Epidermal melanocyte (primary cell): ENCODE measurements at regions not wholly inside any gene's neighbourhood (a gene's known extent, or its start where the extent isn't known, plus 50 kb on each side); places are given as distances from the start of the nearest gene placed in this dataset.
"Not testable (repeated sequence)": the region's sequence is repeated elsewhere in the genome, so short reads cannot be mapped to it uniquely, and the experiment has no call there.

ENCODE experiments used
- DNase-seq: peaks from one replicate; pipeline ENCODE4 v3.0.0; 2011; ENCODE audit warnings: low spot score; ENCODE audit not compliant: insufficient read length

- no peak for DNase-seq
These were observed 174.2 kb downstream of the RTP5 start for GRCh38 chr2:242043538-242044312.

DNA sequence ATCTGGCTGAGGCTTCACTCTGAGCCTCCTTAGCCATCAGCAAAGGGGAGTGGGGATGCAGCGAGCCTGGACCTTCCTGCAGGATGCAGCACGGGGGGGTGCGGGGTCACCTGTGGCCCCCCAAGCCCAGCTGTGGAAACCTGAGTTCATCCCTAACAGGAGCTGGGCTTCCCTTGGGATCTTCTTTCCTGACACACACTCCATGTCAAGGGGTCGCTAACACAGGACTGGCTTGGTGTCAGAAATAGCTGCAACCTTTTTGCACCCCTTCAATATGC lies 174.7 kb downstream of the RTP5 start:
- DNase-seq, result no peak

- not testable (repeated sequence) for DNase-seq
These were observed 176.1 kb downstream of the RTP5 start for GRCh38 chr2:242045596-242046144.

DNA sequence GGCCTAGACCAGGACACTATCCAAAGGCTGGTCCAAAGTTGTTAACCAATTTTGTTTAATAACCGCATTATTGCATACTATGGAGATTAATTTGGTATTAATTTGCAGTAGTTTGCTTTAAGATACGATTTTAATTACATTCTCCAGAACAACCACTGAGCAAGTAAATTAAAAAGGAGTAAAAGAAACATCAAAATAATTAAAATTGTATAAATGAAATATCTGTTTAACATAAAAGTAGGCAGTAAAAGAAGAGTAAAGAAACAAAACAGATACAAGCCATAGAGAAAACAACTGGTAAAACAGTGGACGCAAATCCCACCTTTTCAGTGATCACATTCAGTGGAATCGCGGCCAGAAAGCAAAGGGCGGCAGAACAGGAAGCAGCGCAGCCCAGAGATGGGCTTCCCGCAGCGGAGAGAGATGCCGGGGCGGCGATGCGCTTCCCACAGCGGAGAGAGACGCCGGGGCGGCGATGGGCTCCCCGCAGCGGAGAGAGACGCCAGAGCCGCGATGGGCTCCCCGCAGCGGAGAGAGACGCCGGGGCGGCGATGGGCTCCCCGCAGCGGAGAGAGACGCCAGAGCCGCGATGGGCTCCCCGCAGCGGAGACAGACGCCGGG lies 176.8 kb downstream of the RTP5 start:
- no peak for DNase-seq

- DNase-seq, result no peak
These were observed 178.4 kb downstream of the RTP5 start for GRCh38 chr2:242047963-242048362.

GRCh38 chr2:242048479-242048878 lies 178.9 kb downstream of the RTP5 start:
- DNase-seq, result no peak

DNA sequence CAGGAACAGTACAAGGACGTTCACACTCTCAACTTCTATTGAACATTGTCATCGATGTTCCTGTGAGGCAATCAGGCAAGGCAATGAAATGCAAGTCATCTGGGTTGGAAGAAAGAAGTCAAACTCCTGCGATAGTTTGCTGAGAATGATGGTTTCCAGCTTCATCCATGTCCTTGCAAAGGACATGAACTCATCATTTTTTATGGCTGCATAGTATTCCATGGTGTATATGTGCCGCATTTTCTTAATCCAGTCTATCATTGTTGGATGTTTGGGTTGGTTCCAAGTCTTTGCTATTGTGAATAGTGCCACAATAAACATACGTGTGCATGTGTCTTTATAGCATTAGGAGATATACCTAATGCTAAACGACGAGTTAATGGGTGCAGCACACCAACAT lies 180.0 kb downstream of the RTP5 start:
- not testable (repeated sequence) for DNase-seq

GRCh38 chr2:242051463-242051862 lies 181.9 kb downstream of the RTP5 start:
- no peak for DNase-seq

- DNase-seq, result no peak
These were observed 182.9 kb downstream of the RTP5 start for GRCh38 chr2:242052421-242052820.

DNA sequence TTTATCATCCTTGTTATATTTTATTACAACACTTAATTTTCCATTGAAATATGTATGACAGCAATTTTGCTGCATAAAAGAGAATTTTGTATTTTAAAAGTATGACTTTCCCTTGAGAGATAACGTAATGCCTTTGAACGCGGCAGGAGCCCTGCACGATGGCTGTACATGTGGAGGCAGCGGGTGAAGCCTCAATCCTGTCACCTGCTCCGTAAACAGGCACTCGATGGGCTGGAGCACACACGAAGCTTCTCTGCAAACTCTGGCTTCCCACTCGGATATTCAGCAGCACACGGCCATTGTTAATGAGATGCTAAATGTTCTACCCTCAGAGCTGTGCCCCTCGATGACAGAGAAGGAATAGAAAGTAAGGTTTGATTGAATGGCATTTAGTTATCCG lies 184.4 kb downstream of the RTP5 start:
- no peak for DNase-seq

GRCh38 chr2:242054406-242054805 lies 184.9 kb downstream of the RTP5 start:
- no peak for DNase-seq

DNA sequence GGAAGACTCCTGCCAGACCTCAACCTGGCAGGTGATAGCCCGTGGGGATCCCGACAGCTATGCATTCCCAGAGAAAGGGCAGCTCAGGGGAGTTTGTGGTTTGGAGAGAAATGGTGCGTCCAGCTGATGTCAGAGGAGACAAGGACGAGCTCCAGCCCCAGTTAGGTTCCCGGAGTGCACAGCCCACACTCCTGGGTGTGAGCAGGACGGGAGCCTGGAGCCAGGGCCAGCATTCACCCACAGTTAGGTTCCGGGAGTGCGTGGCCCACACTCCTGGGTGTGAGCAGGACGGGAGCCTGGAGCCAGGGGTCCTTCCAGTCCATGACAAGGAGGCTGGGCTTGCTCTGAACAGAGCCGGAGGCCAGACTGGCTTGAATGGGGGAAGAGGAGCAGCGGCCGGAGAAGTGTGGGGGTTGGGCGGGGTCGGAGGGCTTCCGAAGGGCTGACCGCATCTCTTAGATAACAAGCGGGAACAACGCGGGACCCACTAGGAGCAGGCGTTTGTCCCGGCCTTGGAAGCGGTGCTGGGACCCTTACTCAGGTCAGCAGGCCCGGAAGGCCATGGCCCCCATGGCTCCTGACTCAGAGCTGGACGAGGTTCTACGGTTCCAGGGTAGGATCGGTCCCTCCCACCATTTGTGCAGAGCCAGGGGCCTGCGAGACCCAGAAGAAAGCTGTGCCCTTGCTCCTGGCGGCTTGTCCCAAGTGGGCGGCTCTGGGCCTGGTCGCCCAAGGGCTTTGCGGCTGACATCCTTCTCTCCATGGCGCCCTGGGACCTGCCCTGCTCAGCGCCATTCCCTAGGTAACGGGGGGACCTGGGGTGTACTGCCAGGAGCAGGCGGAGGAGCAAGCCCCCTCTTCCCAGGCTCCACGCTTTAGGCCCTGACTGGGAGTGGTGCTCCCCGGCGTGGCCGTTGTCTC lies 185.6 kb downstream of the RTP5 start:
- no peak for DNase-seq

GRCh38 chr2:242056026-242056425 lies 186.5 kb downstream of the RTP5 start:
- no peak for DNase-seq

DNA sequence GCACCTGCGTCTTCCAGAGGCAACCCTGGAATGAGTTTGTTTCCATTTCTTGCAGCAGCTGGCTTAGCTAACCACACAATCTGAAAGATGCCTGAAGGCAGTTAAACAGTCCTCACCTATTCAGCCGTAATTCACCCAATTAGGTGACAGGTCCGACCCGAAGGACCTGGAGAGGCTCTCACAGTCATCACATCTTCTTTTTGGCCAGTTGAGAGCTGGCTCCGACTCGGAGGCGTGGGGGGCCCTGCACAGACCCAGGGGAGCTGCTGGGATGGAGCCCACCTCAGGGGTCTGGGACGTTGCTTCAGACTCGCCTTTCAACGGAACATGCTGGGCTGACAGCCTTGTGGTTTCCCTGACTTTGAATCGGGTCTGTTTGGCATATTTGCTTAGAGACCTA lies 187.3 kb downstream of the RTP5 start:
- DNase-seq, result no peak

DNA sequence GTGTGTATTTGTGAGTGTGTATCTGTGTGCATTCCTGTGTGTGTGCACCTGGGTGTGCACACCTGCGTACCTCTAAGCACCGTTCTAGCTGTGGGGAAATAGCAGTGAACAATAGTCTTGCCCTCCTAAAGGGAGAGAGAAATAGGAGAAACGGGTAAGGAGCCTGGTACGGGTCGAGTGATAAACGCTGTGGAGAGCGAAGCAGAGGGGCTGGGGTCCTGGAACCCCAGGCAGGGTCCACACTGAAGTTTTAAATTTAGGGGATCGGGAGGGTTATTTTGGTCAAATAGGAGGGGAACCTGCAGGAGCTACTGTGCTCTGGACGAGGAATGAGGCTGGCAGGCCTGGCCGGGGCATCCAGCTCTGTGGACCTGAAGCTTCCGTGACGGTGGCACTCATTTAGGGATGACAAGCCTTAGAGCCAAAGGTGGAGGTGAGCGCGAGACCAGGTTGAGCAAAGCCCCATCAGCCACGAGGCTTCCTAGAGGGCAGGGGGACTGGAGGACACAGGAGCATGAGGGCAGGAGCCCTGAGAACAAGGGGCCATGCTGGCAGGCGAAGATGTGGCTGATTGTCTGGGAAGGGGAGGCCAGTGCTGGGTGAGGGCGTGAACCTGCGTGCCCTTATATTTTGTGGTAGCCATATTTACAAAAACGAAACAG lies 188.0 kb downstream of the RTP5 start:
- DNase-seq, result no peak

- no peak for DNase-seq
These were observed 188.7 kb downstream of the RTP5 start for GRCh38 chr2:242058116-242058680.

DNA sequence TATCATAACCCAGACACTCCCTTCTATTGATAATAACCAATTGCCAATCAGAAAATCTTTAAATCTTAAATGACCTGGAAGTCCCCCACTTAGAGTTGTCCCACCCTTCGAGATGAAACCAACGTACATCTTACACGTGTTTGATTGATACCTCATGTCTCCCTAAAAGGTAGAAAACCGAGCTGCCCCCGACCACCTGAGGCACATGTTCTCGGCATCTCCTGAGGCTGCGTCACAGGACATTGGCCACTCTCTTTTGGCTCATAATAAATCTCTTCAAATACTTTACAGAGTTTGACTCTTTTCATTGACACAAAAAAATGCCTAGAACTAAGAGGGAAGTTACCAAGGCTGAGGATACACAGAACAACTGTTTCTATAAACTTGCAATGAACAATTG lies 190.0 kb downstream of the RTP5 start:
- DNase-seq, result no peak

- DNase-seq, result no peak
These were observed 190.8 kb downstream of the RTP5 start for GRCh38 chr2:242060212-242060835.

- DNase-seq, result not testable (repeated sequence)
These were observed 192.4 kb downstream of the RTP5 start for GRCh38 chr2:242061930-242062329.

DNA sequence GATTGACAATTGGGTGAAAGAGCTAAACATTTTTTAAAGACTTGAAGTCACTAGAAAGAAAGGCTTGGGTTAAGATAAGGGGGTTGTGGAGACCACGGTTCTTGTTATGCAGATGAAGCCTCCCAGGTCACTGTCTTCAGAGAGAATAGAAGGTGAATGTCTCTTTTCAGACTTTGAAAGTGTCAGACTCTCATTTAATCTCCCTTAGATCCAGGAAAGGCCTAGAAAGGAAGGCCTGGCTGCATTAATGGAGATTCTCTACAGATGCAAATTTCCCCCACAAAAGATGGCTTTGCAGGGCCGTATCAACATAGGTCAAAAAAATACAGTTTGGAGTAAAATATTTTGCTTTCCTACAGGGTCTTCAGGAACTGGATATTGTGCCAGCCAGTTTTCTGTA lies 193.9 kb downstream of the RTP5 start:
- no peak for DNase-seq

GRCh38 chr2:242063850-242064249 lies 194.3 kb downstream of the RTP5 start:
- no peak for DNase-seq
